IMR-90 (cell line): ENCODE measurements at regions not wholly inside any gene's neighbourhood (a gene's known extent, or its start where the extent isn't known, plus 50 kb on each side); places are given as distances from the start of the nearest gene placed in this dataset.
A peak's percentile ranks its signal among the peaks of the same experiment; 100 is the strongest.

Experiments
- ATAC-seq: fragments of 200-7000 bp; cut with Tn5 transposase; 2 replicates; pipeline ENCODE4 v1.9.1; 2020; ENCODE audit warnings: low read depth, mild to moderate bottlenecking, moderate library complexity
- BruUV-seq: library from RNA; stranded (reverse); fragments of 400-500 nt; replicated peaks from 2 replicates; lab custom pipeline; 2021; lab: Mats Ljungman, UMichigan
- CTCF ChIA-PET: fragments of 300-600 bp; formaldehyde crosslinking; extraction: SDS; loops from one replicate; lab custom pipeline; 2021; ENCODE audit warnings: antibody characterized with exemption; lab: Yijun Ruan, JAX
- POLR2A ChIA-PET: fragments of 300-600 bp; sonication (Branson Sonifier 250); formaldehyde crosslinking; loops from one replicate; lab custom pipeline; 2022; ENCODE audit warnings: antibody characterized with exemption; ENCODE audit not compliant: unreplicated experiment; lab: Charles Lee
- DNase-seq: peaks from one replicate; pipeline ENCODE4 v3.0.0; 2013
- H2AFZ ChIP-seq: replicated peaks from 2 replicates; pipeline ENCODE3; 2013; ENCODE audit warnings: low read length, mild to moderate bottlenecking; ENCODE audit not compliant: poor library complexity
- H2AK5ac ChIP-seq: 2 replicates; pipeline ENCODE4 v1.6.1; 2013; ENCODE audit warnings: low read depth, low read length, inconsistent platforms
- H2AK9ac ChIP-seq: replicated peaks from 2 replicates; pipeline ENCODE3; 2013; ENCODE audit warnings: mild to moderate bottlenecking, low read depth, low read length, moderate library complexity; ENCODE audit not compliant: poor library complexity
- H2BK120ac ChIP-seq: 2 replicates; pipeline ENCODE4 v1.6.1; 2013; ENCODE audit warnings: low read depth, low read length, inconsistent platforms
- H2BK15ac ChIP-seq: 3 replicates; pipeline ENCODE4 v1.6.1; 2013; ENCODE audit warnings: low read depth, low read length, inconsistent platforms
- H2BK20ac ChIP-seq: 2 replicates; pipeline ENCODE4 v1.6.1; 2013; ENCODE audit warnings: low read depth, mild to moderate bottlenecking, inconsistent platforms, low read length, moderate library complexity
- H2BK5ac ChIP-seq: 2 replicates; pipeline ENCODE4 v1.6.1; 2013; ENCODE audit warnings: mild to moderate bottlenecking, low read depth, low read length, inconsistent platforms; ENCODE audit not compliant: poor library complexity, severe bottlenecking
- H3K14ac ChIP-seq: replicated peaks from 2 replicates; pipeline ENCODE4 v1.6.1; 2013; ENCODE audit warnings: low read depth, low read length, inconsistent platforms
- H3K18ac ChIP-seq: 2 replicates; pipeline ENCODE4 v1.6.1; 2013; ENCODE audit warnings: low read depth, low read length, control low read depth
- H3K23ac ChIP-seq: 2 replicates; pipeline ENCODE4 v1.6.1; 2013; ENCODE audit warnings: low read depth, low read length, inconsistent platforms
- H3K27ac ChIP-seq: 2 replicates; pipeline ENCODE4 v1.5.1; 2013; ENCODE audit warnings: mild to moderate bottlenecking, control low read depth, low read length; ENCODE audit not compliant: insufficient read depth
- H3K27me3 ChIP-seq: 2 replicates; pipeline ENCODE4 v1.6.1; 2013; ENCODE audit warnings: low read length; ENCODE audit not compliant: control insufficient read depth, insufficient read depth
- H3K36me3 ChIP-seq: 2 replicates; pipeline ENCODE4 v1.6.1; 2013; ENCODE audit warnings: low read length, mixed read lengths; ENCODE audit not compliant: control insufficient read depth, insufficient read depth
- H3K4ac ChIP-seq: 2 replicates; pipeline ENCODE4 v1.6.1; 2013; ENCODE audit warnings: low read depth, low read length, inconsistent platforms
- H3K4me1 ChIP-seq: 2 replicates; pipeline ENCODE4 v1.6.1; 2013; ENCODE audit warnings: low read length, mixed read lengths; ENCODE audit not compliant: control insufficient read depth, insufficient read depth
- H3K4me2 ChIP-seq: 2 replicates; pipeline ENCODE4 v1.6.1; 2013; ENCODE audit warnings: low read depth, mild to moderate bottlenecking, control low read depth, low read length, moderate library complexity
- H3K4me3 ChIP-seq: 2 replicates; pipeline ENCODE4 v1.5.1; 2013; ENCODE audit warnings: low read depth, mild to moderate bottlenecking, control low read depth, low read length, moderate library complexity; ENCODE audit not compliant: insufficient read depth
- H3K56ac ChIP-seq: 2 replicates; pipeline ENCODE4 v1.6.1; 2013; ENCODE audit warnings: low read length, inconsistent platforms; ENCODE audit not compliant: insufficient read depth; ENCODE audit errors: extremely low read depth
- H3K79me1 ChIP-seq, 2 experiments: 2 replicates each; pipeline ENCODE4 v1.6.1; 2013; ENCODE audit warnings: low read length in 2 of 2, inconsistent platforms in 1 of 2, low read depth in 1 of 2
- H3K9ac ChIP-seq: 2 replicates; pipeline ENCODE4 v1.6.1; 2013; ENCODE audit warnings: low read depth, low read length, control low read depth
- H3K9me1 ChIP-seq: 2 replicates; pipeline ENCODE4 v1.6.1; 2013; ENCODE audit warnings: low read length, inconsistent platforms; ENCODE audit not compliant: insufficient read depth
- H3K9me3 ChIP-seq: 2 replicates; pipeline ENCODE4 v1.6.1; 2013; ENCODE audit warnings: low read length; ENCODE audit not compliant: control insufficient read depth, insufficient read depth
- H4K20me1 ChIP-seq: 2 replicates; pipeline ENCODE4 v1.6.1; 2013; ENCODE audit warnings: low read length, inconsistent platforms; ENCODE audit not compliant: insufficient read depth
- H4K5ac ChIP-seq: 2 replicates; pipeline ENCODE4 v1.6.1; 2013; ENCODE audit warnings: mild to moderate bottlenecking, low read depth, low read length, control low read depth
- H4K8ac ChIP-seq, 2 experiments: 2 replicates each; pipeline ENCODE4 v1.6.1; 2013; ENCODE audit warnings: low read depth in 2 of 2, low read length in 2 of 2, control low read depth in 1 of 2, inconsistent platforms in 1 of 2
- H4K91ac ChIP-seq: 2 replicates; pipeline ENCODE4 v1.6.1; 2013; ENCODE audit warnings: low read depth, low read length, inconsistent platforms; ENCODE audit not compliant: insufficient read depth
- CEBPB ChIP-seq: IDR thresholded peaks from 2 replicates; pipeline ENCODE4 v1.6.1; 2012; ENCODE audit warnings: low read depth, low read length, improper control_type of control experiment
- NFE2L2 ChIP-seq: fragments of 150-350 bp; IDR thresholded peaks from 2 replicates; pipeline ENCODE4 v1.6.1; 2016; ENCODE audit warnings: low read depth, mild to moderate bottlenecking, low read length
- WGBS, 2 experiments: methylation state at CpG; one replicate each; pipeline versions ENCODE4 v1.1.5 to v1.1.7; 2013; ENCODE audit warnings: missing lambda C conversion rate in 2 of 2; ENCODE audit not compliant: insufficient read length in 1 of 2; ENCODE audit errors: extremely low coverage in 2 of 2; 5-methylcytosine and 5-hydroxymethylcytosine counted together
- dilution Hi-C: fragments of 300-500 bp; cut with HindIII; formaldehyde crosslinking; loops from one replicate; pipeline ENCODE4 v1.14.3; 2018; ENCODE audit warnings: low sequenced_read_pairs; ENCODE audit not compliant: unreplicated experiment
- in situ Hi-C: fragments of 300-500 bp; cut with MboI; formaldehyde crosslinking; loops from 3 replicates; pipeline ENCODE4 v1.14.3; 2019; ENCODE audit warnings: low sequenced_read_pairs, inconsistent platforms, mixed read lengths
- intact Hi-C: fragments of 100-400 bp; cut with micrococcal nuclease; formaldehyde crosslinking; loops from 2 replicates; pipeline ENCODE4 v1.10.0; 2022

DNA sequence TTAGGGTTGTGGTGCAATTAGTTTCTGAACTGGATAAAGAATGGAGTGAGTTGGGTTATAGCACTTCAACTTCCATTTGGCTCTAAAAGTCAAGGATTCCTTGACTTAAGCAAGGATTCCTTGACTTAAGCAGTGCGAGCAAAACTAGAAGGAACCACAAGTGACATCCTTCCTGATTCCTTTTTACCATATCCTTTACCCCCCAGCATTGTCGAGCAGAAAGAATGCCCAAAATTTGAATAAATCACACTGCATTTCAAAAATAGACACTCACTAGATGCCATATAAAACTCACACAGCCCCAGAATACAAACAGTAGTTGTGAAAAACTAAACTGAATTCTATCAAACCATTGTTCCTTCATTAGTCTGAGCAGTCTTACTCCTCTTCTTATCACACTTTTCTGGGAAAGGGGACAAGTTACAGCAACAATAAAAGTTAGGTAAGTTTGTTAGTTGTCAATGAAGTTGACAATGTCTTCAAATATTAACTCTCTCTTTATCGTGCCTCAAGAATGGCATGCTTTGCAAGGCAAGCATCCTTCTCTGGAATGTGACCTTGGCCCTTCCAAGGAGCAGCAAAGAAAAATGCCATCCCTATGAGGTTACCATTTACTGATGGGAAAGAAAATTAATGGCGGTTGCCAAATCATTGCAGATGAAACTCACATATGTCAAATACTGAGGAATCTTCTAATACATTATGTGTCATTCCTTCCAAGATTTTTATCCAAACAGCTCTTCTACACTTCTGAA, 273.3 kb upstream of the ANKRD55 start:
- Histone ChIP-seq H4K91ac (no peak overlapping the region), H3K14ac (no peak overlapping the region; the same call in 1 of the 2 replicates), H3K27ac (no peak overlapping the region; the same call in 1 of the 2 replicates), H3K23ac (no peak overlapping the region), H3K9me3 (peaks cover 3% of the 10 kb centered on the region; the same call in 1 of the 2 replicates), H3K56ac (no peak overlapping the region), H2AFZ (no peak overlapping the region), H3K4me2 (no peak overlapping the region), H3K9ac (no peak overlapping the region), H2AK9ac (no peak overlapping the region), H3K4ac (peak overlapping the region; percentile 50), H3K18ac (no peak overlapping the region), H4K5ac (no peak overlapping the region), H4K8ac (no peak overlapping the region; a peak in 1 of 4 replicates), H2AK5ac (no peak overlapping the region), H2BK20ac (peak overlapping the region; percentile 57), H3K79me1 (no peaks in the 10 kb centered on the region), H3K9me1 (0 out of 2 replicates have a peak, but pooled peaks cover 3% of the 10 kb centered on the region), H3K4me3 (no peak overlapping the region), H3K4me1 (0 out of 2 replicates have a peak, but pooled peaks cover 1% of the 10 kb centered on the region), H3K27me3 (no peaks in the 10 kb centered on the region), H2BK5ac (no peak overlapping the region), H4K20me1 (no peaks in the 10 kb centered on the region), H2BK15ac (peak overlapping the region; percentile 25; the same call in 1 of the 3 replicates), H2BK120ac (peak overlapping the region; percentile 60), H3K36me3 (no peaks in the 10 kb centered on the region)
- no TSS peak for BruUV-seq
- dilution Hi-C loops: no loop called here
- TF ChIP-seq NFE2L2 (no peak), CEBPB (0 out of 2 replicates have a peak, but pooled peaks have one; percentile 10)
- intact Hi-C loops: loop anchor here (5.0 kb wide), 1 partner anchor 101 kb away; no protein-coding TSS in a partner anchor
- ChIA-PET CTCF (no interaction called here), POLR2A (interaction anchor here (0.5 kb wide), 1 partner anchor 110 kb away, joined by 3 read pairs; no protein-coding TSS in a partner anchor)
- in situ Hi-C loops: no loop called here
- WGBS, 2 experiments: no CpG with 5 or more reads among the region's 4 CpGs
- ATAC-seq (peak; percentile 85), DNase-seq (peak; percentile 35)
